ENCODE measurements at regions not wholly inside any gene's neighbourhood (a gene's known extent, or its start where the extent isn't known, plus 50 kb on each side); places are given as distances from the start of the nearest gene placed in this dataset.

- no peak for DNase-seq
Measured at GRCh38 chr6:21893793-21894192, 300.2 kb downstream of the SOX4 start.

GRCh38 chr6:21895555-21895954 is 302.0 kb downstream of the SOX4 start:
- no peak for DNase-seq

GRCh38 chr6:21898107-21898796 is 304.7 kb downstream of the SOX4 start:
- DNase-seq, result no peak

- no peak for DNase-seq
Measured at GRCh38 chr6:21899708-21900107, 306.2 kb downstream of the SOX4 start.

GRCh38 chr6:21900730-21901129 is 307.2 kb downstream of the SOX4 start:
- no peak for DNase-seq

- DNase-seq, result no peak
Measured at GRCh38 chr6:21902628-21903169, 309.1 kb downstream of the SOX4 start.

GRCh38 chr6:21905531-21905930 is 312.0 kb downstream of the SOX4 start:
- DNase-seq, result no peak

GRCh38 chr6:21906826-21907225 is 313.3 kb downstream of the SOX4 start:
- DNase-seq, result no peak

GRCh38 chr6:21907291-21907690 is 313.7 kb downstream of the SOX4 start:
- DNase-seq, result no peak

GRCh38 chr6:21908161-21908848 is 314.8 kb downstream of the SOX4 start:
- DNase-seq, result no peak

GRCh38 chr6:21909321-21909720 is 315.8 kb downstream of the SOX4 start:
- DNase-seq, result no peak

GRCh38 chr6:21911208-21911607 is 317.7 kb downstream of the SOX4 start:
- DNase-seq, result no peak

- no peak for DNase-seq
Measured at GRCh38 chr6:21912151-21912832, 318.7 kb downstream of the SOX4 start.

- DNase-seq, result no peak
Measured at GRCh38 chr6:21914121-21914973, 320.8 kb downstream of the SOX4 start.

GRCh38 chr6:21915707-21916260 is 322.2 kb downstream of the SOX4 start:
- no peak for DNase-seq

GRCh38 chr6:21918041-21918440 is 324.5 kb downstream of the SOX4 start:
- DNase-seq, result no peak

- no peak for DNase-seq
Measured at GRCh38 chr6:21918666-21919065, 325.1 kb downstream of the SOX4 start.

GRCh38 chr6:21922086-21922485 is 328.5 kb downstream of the SOX4 start:
- DNase-seq, result no peak

- DNase-seq, result no peak
Measured at GRCh38 chr6:21924002-21924401, 330.5 kb downstream of the SOX4 start.

- no peak for DNase-seq
Measured at GRCh38 chr6:21928827-21929226, 335.3 kb downstream of the SOX4 start.

GRCh38 chr6:21931641-21932335 is 338.2 kb downstream of the SOX4 start:
- no peak for DNase-seq

GRCh38 chr6:21933351-21933750 is 339.8 kb downstream of the SOX4 start:
- no peak for DNase-seq
